ENCODE measurements at regions not wholly inside any gene's neighbourhood (a gene's known extent, or its start where the extent isn't known, plus 50 kb on each side); places are given as distances from the start of the nearest gene placed in this dataset.
"Not testable (repeated sequence)": the region's sequence is repeated elsewhere in the genome, so short reads cannot be mapped to it uniquely, and the experiment has no call there.

DNA sequence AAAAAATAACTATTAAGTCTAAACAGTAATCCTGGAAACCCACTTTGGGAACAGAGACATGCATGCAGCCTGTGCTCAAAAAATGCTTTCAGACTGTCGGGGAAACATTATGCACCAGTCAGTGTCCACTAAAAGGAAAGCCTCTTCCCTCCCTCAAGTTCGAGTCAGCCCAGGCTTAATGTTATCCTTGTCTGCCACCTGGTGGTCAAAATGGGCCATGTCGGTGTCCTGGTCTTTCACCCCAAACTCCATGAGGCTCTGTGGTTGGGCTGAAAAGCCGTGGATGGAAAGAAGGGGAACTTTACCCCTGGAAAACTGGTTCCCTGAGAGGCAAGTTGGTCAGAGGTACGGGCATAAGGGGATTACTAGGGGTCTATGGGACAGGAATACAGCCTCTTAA, 88.4 kb upstream of the ZNF492 start:
- Histone ChIP-seq H3K27me3 (ENCODE audit: control insufficient read depth, insufficient read depth, low read length) (no peaks in the 10 kb centered on the region), H3K9ac (ENCODE audit: low read length) (no peak overlapping the region), H3K4me3 (ENCODE audit: low read length) (no peak overlapping the region), H3K9me3 (ENCODE audit: control insufficient read depth, low read depth, low read length) (peaks cover 73% of the 10 kb centered on the region), H3K27ac (ENCODE audit: low read length) (no peak overlapping the region), H3K36me3 (ENCODE audit: control insufficient read depth, low read depth, low read length) (no peaks in the 10 kb centered on the region), H3K4me1 (ENCODE audit: control insufficient read depth, low read depth, low read length) (no peaks in the 10 kb centered on the region)

GRCh38 chr19:22533761-22534160, 100.4 kb upstream of the ZNF492 start:
- Histone ChIP-seq H3K27ac (ENCODE audit: low read length) (no peak overlapping the region), H3K4me3 (ENCODE audit: low read length) (no peak overlapping the region), H3K9ac (ENCODE audit: low read length) (no peak overlapping the region), H3K9me3 (ENCODE audit: control insufficient read depth, low read depth, low read length) (peaks cover 65% of the 10 kb centered on the region), H3K36me3 (ENCODE audit: control insufficient read depth, low read depth, low read length) (no peaks in the 10 kb centered on the region), H3K27me3 (ENCODE audit: control insufficient read depth, insufficient read depth, low read length) (no peaks in the 10 kb centered on the region), H3K4me1 (ENCODE audit: control insufficient read depth, low read depth, low read length) (no peaks in the 10 kb centered on the region)

DNA sequence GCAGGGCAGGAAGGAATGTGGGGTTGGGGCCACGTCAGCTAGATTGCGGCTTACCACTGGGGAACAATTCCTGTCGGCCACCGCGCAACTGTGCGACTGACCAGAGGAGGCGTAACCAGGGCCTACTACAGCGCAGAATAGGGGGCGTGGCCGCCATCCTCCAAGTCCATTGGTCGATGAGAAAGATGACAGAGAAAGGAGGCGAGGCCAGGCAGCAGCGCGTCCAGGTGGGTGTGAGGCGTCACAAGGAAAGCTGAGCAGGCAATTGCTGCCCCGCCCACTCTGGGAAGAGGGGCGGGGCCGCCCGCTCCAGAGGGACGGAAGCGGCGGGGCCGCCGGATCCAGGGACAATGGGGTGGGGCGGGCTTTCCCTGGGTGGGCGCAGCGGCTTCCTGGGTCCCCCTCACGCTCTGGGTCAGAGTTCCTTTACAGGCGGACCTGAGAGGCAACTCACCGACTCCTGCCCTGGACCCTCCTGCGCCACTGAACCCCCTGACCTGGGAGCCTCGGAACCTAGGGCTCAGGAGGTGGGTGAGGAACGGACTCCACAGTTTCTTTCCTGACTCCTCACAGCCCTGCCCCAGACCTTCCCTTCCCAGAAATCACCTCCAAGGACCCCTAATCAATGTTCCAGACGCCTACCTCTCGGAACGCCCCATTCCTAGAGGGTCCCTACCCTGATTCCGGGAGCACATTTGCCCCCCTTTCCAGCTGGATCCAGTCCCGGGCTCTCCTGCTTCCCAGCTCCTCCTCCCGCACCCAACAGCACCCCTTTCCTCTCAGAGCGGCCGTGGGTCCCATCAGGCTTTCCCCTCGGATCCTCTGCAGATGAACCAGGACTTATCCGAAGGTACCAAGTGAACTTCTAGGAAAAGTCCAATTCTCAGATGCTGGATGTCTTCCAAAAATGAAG, 101.5 kb upstream of the ZNF492 start:
- no peaks in the 10 kb centered on the region for H3K36me3 ChIP-seq (ENCODE audit: control insufficient read depth, low read depth, low read length)
- peaks cover 68% of the 10 kb centered on the region for H3K9me3 ChIP-seq (ENCODE audit: control insufficient read depth, low read depth, low read length)
- H3K27ac ChIP-seq (ENCODE audit: low read length), result no peak overlapping the region
- H3K9ac ChIP-seq (ENCODE audit: low read length), result no peak overlapping the region
- H3K4me3 ChIP-seq (ENCODE audit: low read length), result no peak overlapping the region
- H3K27me3 ChIP-seq (ENCODE audit: control insufficient read depth, insufficient read depth, low read length), result no peaks in the 10 kb centered on the region
- no peaks in the 10 kb centered on the region for H3K4me1 ChIP-seq (ENCODE audit: control insufficient read depth, low read depth, low read length)

DNA sequence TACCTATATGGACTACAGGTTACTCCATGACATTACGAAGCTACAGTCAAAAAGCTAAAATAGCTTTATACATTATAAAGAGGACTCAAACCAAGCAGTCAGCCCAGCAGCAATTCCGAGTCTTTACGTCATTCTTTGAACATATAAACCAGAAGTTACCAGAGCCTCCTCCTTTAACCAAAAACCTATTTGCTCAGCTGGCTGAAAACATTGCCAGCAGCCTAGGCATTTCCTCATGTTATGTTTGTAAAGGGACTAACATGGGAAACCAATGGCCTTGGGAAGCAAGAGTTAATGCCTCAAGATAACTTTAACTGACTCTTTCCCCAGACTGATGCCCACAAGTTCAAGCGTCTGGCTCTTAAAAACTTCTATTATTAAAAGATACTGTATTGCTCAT, 104.1 kb upstream of the ZNF492 start:
- Histone ChIP-seq H3K9ac (ENCODE audit: low read length) (no peak overlapping the region), H3K9me3 (ENCODE audit: control insufficient read depth, low read depth, low read length) (peaks cover 63% of the 10 kb centered on the region), H3K27me3 (ENCODE audit: control insufficient read depth, insufficient read depth, low read length) (no peaks in the 10 kb centered on the region), H3K36me3 (ENCODE audit: control insufficient read depth, low read depth, low read length) (no peaks in the 10 kb centered on the region), H3K4me1 (ENCODE audit: control insufficient read depth, low read depth, low read length) (no peaks in the 10 kb centered on the region), H3K4me3 (ENCODE audit: low read length) (no peak overlapping the region), H3K27ac (ENCODE audit: low read length) (no peak overlapping the region)

DNA sequence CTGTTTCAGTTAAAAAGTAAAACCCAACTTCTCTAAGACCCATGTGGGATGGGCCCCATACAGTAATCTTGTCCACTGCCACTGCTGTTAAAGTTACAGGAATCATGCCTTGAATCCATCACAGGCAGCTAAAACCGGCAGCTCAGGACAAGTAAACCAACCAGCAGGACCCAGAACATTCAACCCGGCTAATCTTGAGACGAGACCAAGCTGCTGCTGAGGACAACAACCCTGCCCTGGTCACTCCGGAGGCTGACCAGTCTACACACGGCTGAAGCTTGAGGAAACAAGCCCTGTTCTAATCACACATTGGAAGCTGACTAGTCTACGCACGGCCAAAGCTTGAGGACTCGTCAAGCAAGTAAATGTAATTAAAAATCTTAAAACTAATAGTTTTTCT, 105.2 kb upstream of the ZNF492 start:
- no peaks in the 10 kb centered on the region for H3K27me3 ChIP-seq (ENCODE audit: control insufficient read depth, insufficient read depth, low read length)
- H3K4me3 ChIP-seq (ENCODE audit: low read length), result no peak overlapping the region
- no peaks in the 10 kb centered on the region for H3K4me1 ChIP-seq (ENCODE audit: control insufficient read depth, low read depth, low read length)
- no peak overlapping the region for H3K9ac ChIP-seq (ENCODE audit: low read length)
- H3K27ac ChIP-seq (ENCODE audit: low read length), result no peak overlapping the region
- H3K36me3 ChIP-seq (ENCODE audit: control insufficient read depth, low read depth, low read length), result no peaks in the 10 kb centered on the region
- H3K9me3 ChIP-seq (ENCODE audit: control insufficient read depth, low read depth, low read length), result peaks cover 66% of the 10 kb centered on the region

- Histone ChIP-seq H3K36me3 (ENCODE audit: control insufficient read depth, low read depth, low read length) (no peaks in the 10 kb centered on the region), H3K27ac (ENCODE audit: low read length) (no peak overlapping the region), H3K27me3 (ENCODE audit: control insufficient read depth, insufficient read depth, low read length) (no peaks in the 10 kb centered on the region), H3K9me3 (ENCODE audit: control insufficient read depth, low read depth, low read length) (peaks cover 66% of the 10 kb centered on the region), H3K4me3 (ENCODE audit: low read length) (no peak overlapping the region), H3K4me1 (ENCODE audit: control insufficient read depth, low read depth, low read length) (no peaks in the 10 kb centered on the region), H3K9ac (ENCODE audit: low read length) (no peak overlapping the region)
Measured at GRCh38 chr19:22527554-22527953, 105.4 kb upstream of the ZNF98 start.

DNA sequence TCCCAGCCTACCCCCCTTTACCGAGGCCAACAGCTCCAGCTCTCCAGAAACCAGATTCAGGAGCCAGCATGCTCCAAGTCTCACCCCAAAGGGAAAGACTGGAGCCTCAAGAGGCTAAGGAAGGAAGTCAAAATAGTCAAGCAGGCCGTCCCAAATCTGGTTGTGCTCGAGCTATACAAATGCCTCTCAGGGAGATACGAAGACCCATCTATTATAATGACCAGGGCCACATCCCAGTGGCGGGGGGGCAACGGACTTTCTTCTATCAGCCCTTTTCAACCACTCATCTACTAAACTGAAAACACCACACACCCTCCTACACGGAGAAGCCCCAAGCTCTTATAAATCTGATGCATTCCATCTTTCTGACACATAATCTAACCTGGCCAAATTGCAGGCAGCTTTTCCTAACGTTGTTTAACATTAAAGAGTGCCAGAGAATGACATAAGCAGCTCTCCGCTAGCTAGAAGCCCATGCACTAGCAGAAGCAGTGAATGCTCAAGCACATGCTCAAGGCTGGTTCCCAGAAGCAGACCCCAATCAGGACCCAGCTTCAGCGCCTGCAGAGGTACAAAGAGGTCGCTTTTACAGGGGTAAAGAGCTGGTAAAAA, 104.6 kb upstream of the ZNF98 start:
- peaks cover 66% of the 10 kb centered on the region for H3K9me3 ChIP-seq (ENCODE audit: control insufficient read depth, low read depth, low read length)
- no peak overlapping the region for H3K27ac ChIP-seq (ENCODE audit: low read length)
- no peak overlapping the region for H3K4me3 ChIP-seq (ENCODE audit: low read length)

GRCh38 chr19:22523940-22524339, 101.8 kb upstream of the ZNF98 start:
- peaks cover 48% of the 10 kb centered on the region for H3K9me3 ChIP-seq (ENCODE audit: control insufficient read depth, low read depth, low read length)
- H3K36me3 ChIP-seq (ENCODE audit: control insufficient read depth, low read depth, low read length), result no peaks in the 10 kb centered on the region
- no peak overlapping the region for H3K27ac ChIP-seq (ENCODE audit: low read length)
- H3K4me3 ChIP-seq (ENCODE audit: low read length), result no peak overlapping the region
- no peaks in the 10 kb centered on the region for H3K27me3 ChIP-seq (ENCODE audit: control insufficient read depth, insufficient read depth, low read length)
- no peak overlapping the region for H3K9ac ChIP-seq (ENCODE audit: low read length)
- no peaks in the 10 kb centered on the region for H3K4me1 ChIP-seq (ENCODE audit: control insufficient read depth, low read depth, low read length)

More for the DNA sequence above, 104.6 kb upstream of the ZNF98 start:
- Histone ChIP-seq H3K9ac (ENCODE audit: low read length) (no peak overlapping the region), H3K36me3 (ENCODE audit: control insufficient read depth, low read depth, low read length) (no peaks in the 10 kb centered on the region), H3K4me1 (ENCODE audit: control insufficient read depth, low read depth, low read length) (no peaks in the 10 kb centered on the region), H3K27me3 (ENCODE audit: control insufficient read depth, insufficient read depth, low read length) (no peaks in the 10 kb centered on the region)

- H3K9ac ChIP-seq (ENCODE audit: low read length); H3K36me3 ChIP-seq (ENCODE audit: control insufficient read depth, low read depth, low read length); H3K4me1 ChIP-seq (ENCODE audit: control insufficient read depth, low read depth, low read length); H3K27me3 ChIP-seq (ENCODE audit: control insufficient read depth, insufficient read depth, low read length); H3K4me3 ChIP-seq (ENCODE audit: low read length); H3K27ac ChIP-seq (ENCODE audit: low read length): not testable (repeated sequence)
- H3K9me3 ChIP-seq (ENCODE audit: control insufficient read depth, low read depth, low read length), result peaks cover 41% of the 10 kb centered on the region
Measured at GRCh38 chr19:22519562-22519961, 97.4 kb upstream of the ZNF98 start.

GRCh38 chr19:22519152-22519551, 97.0 kb upstream of the ZNF98 start:
- H3K9me3 ChIP-seq (ENCODE audit: control insufficient read depth, low read depth, low read length), result peaks cover 40% of the 10 kb centered on the region
- no peaks in the 10 kb centered on the region for H3K36me3 ChIP-seq (ENCODE audit: control insufficient read depth, low read depth, low read length)
- no peak overlapping the region for H3K4me3 ChIP-seq (ENCODE audit: low read length)
- no peaks in the 10 kb centered on the region for H3K27me3 ChIP-seq (ENCODE audit: control insufficient read depth, insufficient read depth, low read length)
- no peak overlapping the region for H3K27ac ChIP-seq (ENCODE audit: low read length)
- no peak overlapping the region for H3K9ac ChIP-seq (ENCODE audit: low read length)
- no peaks in the 10 kb centered on the region for H3K4me1 ChIP-seq (ENCODE audit: control insufficient read depth, low read depth, low read length)

DNA sequence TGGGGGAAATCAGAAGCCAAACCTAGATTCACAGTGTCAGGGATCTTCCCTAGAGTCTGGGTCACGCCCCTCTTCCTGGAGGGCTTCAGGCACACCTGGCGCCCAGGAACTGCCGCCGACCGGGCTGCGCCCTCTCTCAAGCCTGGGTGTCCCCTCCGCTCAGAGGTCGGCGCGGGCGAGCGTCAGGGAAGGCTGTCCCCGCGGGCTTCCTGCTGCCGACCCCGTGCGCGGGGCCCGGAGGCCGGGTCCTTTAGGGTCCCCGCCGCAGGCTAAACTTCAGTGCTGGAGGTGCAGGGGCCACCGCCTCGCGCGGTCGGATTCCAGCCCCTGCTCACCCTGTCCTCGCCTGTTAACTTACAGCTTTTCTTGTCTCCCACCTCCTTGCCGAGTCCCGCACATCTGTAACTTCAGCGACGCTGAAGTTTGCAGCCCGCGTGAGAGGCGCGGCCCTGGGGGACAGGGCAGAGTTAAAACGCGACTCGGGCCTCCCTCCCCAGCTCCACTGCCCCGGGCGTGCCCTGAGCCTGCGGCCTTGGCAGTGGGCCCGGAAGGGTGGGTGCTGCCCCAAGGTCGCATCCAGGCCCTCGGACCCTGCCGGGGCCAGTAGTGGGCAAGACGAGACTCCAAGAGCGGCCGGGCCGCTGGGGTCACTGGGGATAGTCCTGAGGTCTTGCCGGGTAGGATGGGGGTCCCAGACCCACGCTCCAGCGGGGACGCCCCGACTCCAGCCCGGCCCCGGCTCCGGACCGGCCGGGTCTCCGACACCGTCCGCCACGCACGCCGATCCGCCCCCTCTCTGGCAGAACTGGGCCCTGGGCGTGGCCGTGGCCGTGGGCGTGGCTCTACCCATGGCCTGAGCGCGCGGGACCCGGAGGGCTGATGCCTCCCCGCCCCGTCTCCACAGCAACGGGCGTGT, 95.6 kb upstream of the ZNF98 start:
- Histone ChIP-seq H3K4me3 (ENCODE audit: low read length) (no peak overlapping the region), H3K27me3 (ENCODE audit: control insufficient read depth, insufficient read depth, low read length) (no peaks in the 10 kb centered on the region), H3K4me1 (ENCODE audit: control insufficient read depth, low read depth, low read length) (no peaks in the 10 kb centered on the region), H3K27ac (ENCODE audit: low read length) (no peak overlapping the region), H3K36me3 (ENCODE audit: control insufficient read depth, low read depth, low read length) (no peaks in the 10 kb centered on the region), H3K9me3 (ENCODE audit: control insufficient read depth, low read depth, low read length) (peaks cover 43% of the 10 kb centered on the region), H3K9ac (ENCODE audit: low read length) (no peak overlapping the region)
